ENCODE measurements at regions not wholly inside any gene's neighbourhood (a gene's known extent, or its start where the extent isn't known, plus 50 kb on each side); places are given as distances from the start of the nearest gene placed in this dataset.

DNA sequence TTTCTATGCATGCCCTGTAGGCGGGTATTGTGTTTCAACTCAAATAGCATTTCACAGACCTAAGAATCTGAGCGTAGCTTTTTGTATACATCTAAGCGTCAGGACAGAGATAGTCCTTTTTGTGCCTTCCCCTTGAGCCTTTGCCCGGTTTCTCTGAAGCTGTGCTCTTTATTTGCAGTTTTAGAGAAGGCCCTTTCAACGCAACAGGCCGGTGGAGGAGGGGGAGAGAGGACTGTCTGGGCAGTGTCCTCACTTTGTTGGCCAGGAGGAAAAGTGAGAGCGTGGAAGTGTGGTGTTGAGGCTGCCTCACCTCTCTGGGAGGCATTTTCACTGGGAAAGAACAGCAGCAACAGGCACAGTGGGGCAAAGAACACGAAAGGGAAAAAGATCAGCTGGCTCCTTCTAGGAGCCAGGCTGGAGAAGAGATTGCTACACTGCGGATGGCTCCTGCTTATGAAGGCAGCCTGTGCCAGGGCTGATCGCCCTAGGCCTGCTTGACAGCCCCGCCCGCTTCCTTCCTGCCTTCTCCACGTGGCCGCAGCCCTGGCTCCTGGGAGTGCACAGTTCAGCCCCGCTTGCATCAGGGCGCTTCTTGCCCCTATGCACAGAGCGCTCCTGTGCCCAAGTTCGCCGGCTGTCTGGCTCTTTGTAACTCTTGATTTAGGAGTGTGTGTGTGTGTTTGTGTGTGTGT, 195.6 kb upstream of the POU3F3 start:
- DNase-seq (ENCODE audit: low read depth in 4 of 4, low spot score in 2 of 4), result no peak

DNA sequence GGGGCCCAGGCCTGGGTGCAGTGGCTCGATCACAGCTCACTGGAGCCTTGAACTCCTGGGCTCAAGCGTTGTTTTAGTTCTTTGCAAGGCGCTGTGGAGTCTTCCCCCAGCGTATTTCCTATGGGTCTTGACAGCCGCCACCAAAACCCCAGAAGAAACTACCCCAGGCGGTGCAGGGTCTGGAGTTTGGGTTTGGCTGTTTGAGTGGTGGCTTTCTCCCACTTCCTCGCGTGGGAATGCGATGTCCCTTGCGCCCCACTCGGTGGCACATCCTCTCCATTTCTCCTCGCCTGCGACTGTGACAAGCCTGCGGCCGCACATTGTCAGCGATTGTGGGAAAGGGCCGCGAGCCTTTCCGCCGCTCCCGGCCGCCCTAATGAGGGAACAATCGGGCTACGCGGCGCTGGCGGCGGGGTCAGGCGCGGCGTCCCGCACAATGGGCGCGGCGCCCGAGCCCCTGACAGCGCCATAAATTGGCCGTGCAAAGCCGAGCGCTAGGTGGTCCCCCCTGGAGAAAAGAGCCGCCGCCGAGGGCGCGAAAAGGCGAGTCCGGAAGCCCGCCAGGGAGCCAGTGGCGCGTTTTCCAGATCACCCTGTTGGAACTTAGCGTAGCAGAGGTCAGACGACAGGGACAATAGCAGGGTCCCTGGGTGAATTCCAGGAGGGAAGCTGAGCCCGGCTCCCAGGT, 194.9 kb upstream of the POU3F3 start:
- no peak for DNase-seq (ENCODE audit: low read depth in 4 of 4, low spot score in 2 of 4)

DNA sequence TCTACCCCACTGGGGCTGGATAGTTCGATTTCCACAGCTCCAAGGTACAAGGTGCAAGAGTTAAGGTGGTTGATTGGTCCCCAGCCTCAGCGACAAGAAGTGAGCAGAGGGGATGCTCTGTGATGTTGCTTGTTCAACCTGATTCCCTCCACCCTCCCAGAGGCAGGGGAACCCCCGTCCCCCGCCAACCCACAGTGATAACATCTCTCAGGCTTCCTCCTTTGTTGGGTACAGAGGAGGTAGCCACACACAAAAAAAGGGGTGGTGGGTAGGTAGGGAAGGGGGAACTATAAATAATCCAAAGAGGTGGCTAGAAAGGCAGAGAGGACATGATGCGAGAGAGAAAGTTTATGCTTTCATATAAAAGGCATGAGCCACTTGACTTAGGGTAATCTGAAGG, 192.9 kb upstream of the POU3F3 start:
- no peak for DNase-seq (ENCODE audit: low read depth in 4 of 4, low spot score in 2 of 4)

DNA sequence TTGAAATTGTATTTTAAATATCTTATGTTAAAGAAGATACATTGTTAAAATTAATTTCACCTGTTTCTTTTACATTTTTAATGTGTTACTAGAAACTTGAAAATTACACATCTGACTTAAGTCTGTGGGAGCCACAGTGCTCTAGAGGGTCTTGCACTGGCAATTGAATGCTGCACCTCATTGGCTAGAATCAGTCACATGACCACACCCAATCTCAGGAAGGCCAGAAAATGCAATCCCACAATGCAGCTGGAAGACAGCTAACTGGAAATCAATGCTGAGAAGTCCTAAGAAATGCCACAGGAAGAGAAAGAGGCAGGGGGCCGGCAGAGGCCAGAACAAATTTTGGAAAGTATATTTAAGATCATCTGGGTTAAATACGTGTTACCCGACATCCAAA, 189.2 kb upstream of the POU3F3 start:
- DNase-seq (ENCODE audit: low read depth in 4 of 4, low spot score in 2 of 4), result no peak

DNA sequence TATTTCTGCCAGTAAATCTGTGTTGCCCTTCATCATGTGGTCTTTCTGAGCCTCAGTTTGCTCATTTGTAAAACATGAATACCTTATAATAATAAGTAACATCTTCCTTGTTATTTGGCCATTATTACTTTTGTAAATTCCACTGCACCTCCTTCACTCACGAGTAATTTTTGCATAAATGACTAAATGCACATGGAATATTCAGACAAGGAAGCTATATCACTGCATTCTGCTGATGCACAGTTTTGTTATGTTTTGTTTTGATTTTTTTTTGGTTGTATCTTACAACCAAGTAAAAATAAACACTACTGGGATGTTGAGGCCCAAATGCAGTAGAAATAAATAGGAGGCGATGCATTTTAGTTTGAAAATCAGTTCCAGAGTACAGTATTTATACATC, 185.3 kb upstream of the POU3F3 start:
- no peak for DNase-seq (ENCODE audit: low read depth in 4 of 4, low spot score in 2 of 4)

DNA sequence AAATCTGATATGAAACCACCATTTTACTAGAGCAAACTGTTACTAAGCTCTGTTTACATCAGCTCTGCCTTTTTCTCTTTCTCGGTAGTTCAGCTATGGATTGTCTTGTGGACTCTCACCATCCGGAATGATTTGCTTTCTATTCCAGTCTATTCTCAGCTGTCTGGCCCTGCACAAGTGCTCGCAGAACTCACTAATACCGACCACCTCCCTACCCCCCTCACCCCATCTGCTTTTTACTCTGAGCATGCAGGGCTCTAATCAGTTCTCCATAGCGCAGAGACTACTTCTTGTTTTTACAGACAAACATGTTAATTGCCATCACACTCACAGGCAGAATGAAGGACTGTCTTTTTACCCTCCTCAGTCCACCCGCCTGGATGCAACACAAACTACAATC, 180.7 kb upstream of the POU3F3 start:
- DNase-seq (ENCODE audit: low read depth in 4 of 4, low spot score in 2 of 4), result no peak

DNA sequence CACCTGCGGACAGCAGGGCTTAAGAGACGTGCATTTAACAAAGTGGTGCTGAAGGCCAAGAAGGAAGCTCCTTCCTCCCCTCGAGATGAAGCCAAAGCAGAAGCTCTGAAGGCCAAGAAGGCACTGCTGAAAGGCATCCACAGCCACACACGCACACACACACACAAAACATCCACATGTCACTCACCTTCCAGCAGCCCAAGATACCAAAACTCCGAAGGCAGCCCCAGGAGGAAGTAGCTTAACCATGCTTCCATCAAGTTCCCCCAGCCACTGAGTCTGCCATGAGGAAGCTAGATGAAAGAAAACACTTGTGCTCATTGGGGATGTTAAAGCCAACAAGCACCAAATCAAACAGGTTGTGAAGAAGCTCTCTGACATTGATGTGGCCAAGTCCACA, 175.7 kb upstream of the POU3F3 start:
- no peak for DNase-seq (ENCODE audit: low read depth in 4 of 4, low spot score in 2 of 4)

DNA sequence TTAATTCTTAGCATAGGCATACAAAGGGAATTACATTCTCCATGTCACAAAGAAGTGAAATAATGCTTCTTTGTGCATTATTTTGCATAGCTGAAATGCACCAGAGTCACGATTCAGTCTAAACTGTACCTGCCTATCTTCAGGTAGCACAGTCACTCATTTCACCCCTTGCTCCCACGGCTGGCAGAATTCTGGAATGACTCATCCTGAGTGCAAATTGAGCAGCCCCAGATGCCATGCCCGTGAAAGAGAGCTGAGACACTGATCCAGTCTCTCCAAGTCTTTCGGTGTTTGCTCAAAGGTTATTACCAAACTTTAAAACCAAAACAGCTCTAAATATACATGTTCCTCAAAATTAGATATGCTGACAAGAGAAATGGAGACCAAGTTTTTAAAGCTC, 168.3 kb upstream of the POU3F3 start:
- DNase-seq (ENCODE audit: low read depth in 4 of 4, low spot score in 2 of 4), result no peak

DNA sequence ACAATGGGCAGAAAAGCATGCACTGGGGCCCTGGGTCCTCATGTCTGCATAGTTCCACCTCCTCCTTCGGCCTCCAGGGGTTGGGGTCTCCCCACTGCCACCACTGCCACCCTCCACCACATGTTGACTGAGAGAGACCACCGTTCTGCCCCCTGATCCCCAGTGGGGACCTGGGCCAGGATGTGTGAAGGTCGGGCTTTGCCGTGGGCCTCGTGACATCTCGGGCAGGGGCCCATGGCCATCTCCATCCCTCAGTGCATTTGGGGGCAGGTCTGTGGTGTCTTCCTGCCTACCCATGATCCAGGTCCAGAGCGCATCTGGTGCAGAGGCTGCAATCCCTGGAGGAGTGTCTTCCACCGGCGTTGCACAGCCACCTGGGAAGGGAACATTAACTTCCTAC, 166.8 kb upstream of the POU3F3 start:
- no peak for DNase-seq (ENCODE audit: low read depth in 4 of 4, low spot score in 2 of 4)

DNA sequence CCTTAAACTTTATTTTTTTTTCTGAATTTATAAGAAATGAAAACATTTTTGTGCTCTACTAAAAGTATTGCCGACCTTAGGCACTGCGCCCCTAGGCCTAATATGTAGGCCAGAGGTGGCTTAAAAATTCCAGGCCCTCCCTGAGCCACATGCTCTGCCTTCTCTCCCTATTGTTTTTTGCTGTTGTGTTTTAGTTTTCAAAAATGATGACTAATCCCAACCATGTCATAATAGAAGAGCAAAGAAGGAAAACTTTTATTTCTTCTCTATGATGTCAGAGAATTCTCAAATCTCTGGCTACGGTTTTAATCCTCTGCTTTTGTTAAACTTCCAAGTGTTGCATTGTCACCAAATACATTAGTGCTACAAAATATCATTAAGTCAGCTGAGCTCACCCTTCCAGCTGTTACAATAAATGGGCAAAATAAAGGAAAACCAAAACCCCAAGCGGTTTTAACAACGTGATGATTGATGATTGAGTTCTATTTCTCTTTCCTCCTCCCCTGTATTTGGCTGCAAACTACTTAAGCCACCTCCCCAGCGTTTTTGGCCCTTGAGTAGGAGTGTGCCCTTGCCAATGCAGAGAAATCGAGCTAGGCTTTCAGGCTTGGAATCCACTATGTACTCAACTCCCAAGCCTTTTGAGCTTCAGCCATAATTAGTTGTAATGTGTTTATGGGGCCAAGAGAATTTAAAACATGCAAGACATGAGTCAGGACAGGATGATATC, 163.5 kb upstream of the POU3F3 start:
- DNase-seq (ENCODE audit: low read depth in 4 of 4, low spot score in 2 of 4), result no peak

DNA sequence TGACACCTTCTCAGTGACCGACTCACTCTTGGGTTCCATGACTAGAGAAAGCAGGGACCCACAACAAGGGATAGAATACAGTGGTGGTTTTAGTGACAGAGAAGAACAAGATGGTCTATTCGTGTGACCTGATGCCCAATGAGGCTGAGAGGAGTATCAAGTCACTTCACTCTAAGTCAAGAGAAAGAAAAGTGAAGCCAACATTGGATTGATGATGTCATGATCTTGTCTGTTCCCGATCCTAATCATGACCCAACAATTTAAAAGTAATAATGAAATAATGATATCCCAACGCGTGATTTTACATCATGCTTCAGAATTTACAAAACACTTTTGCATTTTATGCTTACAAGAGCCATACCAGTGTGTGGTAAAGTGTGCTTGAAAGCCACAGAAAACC, 155.6 kb upstream of the POU3F3 start:
- no peak for DNase-seq (ENCODE audit: low read depth in 4 of 4, low spot score in 2 of 4)

DNA sequence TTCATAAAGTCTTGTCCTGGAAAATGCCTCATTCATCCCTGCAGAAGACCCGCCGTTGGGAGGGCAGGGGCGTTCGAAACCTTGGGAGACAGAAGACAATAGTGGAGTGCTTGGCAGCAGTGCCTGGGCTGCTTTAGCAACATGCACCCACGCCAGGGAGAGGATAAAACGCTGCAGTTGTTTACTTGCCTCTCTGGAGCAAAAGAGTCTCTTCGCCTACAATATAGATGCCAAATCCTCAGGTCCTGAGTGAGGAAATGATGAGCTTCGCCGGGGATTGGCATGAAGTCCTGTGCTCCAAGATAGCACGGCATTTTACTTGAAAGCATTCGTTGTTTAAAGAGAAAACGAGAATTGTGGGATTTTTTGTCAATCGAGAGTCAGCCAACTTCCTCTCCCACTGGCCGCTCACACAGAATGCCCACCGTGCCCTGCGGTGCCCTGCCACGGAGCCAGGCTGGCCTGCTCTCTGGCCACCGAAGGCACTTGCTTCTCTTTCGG, 152.5 kb upstream of the POU3F3 start:
- DNase-seq (ENCODE audit: low read depth in 4 of 4, low spot score in 2 of 4), result no peak

DNA sequence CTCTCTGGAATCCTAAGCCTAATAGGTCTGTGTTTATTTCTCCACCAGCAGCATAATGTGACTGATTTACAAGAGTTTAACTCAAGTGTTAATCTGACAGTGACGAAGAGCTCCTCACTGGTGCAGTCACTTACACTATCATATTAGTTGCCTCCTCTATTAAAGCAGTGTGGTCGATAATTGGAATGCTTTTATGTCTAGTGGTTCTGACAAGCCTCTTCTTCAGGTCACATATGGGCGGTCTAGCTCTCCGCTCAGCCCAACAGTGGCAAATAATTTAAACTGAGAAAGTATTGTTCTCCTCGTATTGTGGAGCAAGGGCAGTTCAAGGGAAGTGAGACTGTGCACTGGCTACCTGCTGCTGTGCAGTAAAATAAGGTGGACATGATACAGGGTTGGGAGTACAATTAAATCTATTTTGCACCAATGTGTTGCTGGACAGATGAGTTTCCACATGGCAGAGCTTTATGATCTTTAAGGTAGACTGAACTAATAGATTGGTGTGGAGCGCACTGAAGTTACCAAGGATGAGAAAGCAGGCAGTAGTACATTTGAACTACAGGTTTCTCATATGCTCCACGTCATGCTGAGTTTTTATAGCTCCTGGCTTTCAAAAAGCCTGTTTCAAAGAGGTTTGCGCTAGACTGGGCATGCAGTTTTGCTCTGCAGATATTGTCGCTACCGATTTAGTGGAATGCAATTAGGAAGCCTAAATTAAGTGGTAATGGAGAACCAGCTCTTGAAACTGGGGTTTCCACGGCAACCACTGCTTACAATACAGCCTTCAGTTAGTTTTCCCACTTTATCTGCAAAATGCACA, 151.7 kb upstream of the POU3F3 start:
- peak; percentile 30 to 56 (median 44) for DNase-seq (ENCODE audit: low read depth in 4 of 4, low spot score in 2 of 4)

DNA sequence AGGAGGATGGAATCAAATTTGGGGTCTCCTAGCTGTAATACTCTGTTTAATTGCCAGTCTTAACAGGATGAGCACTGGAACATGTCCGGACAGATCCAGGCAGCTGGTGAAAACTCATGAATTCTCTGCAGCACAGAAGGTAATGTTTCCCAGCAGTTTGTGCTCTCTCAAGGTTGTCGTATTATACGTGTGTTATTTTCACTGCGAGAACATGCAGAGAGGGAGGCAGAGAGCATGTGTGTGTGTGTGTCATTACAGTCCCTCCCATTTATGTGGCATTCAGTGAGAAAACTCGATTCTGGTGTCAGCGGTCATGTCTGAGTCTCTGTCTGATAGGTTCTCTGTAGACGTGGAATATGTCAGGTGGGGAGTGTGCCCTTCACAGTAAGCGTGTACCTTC, 150.2 kb upstream of the POU3F3 start:
- DNase-seq (ENCODE audit: low read depth in 4 of 4, low spot score in 2 of 4), result no peak

DNA sequence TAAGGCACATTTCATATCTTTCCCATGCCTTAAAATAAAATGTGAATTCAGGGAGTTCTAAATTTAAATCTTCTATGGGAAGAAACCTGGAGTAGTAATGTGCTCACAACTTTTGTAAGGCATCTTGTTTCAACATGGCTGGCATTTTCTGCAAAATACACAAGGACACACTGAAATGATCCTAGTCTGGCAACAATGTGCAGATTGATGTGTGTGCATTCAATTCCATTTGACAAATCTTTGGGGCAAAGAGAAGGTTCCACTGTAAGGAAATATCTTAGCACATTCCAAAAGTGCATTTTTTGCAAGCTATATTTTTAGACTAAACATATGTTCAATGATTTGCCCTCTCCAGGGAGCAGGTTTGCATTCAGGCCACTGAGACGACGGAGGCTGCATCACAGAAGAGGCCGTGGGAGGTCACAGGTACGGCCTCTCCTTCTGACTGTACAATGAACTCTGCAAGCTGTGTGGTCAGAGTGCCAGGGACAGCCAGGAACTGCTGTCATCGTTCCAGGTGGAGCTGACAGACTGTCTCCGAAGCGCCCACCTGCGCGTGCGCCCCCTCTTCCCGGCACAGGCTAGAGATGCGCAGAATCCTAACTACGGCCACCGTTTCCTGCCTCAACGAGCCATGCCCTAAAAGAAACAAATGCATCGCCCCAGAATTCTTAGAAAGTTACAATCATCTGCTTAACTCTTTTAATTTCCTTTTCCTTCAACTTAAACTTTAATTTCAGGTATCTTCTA, 149.2 kb upstream of the POU3F3 start:
- DNase-seq (ENCODE audit: low read depth in 4 of 4, low spot score in 2 of 4), result no peak

DNA sequence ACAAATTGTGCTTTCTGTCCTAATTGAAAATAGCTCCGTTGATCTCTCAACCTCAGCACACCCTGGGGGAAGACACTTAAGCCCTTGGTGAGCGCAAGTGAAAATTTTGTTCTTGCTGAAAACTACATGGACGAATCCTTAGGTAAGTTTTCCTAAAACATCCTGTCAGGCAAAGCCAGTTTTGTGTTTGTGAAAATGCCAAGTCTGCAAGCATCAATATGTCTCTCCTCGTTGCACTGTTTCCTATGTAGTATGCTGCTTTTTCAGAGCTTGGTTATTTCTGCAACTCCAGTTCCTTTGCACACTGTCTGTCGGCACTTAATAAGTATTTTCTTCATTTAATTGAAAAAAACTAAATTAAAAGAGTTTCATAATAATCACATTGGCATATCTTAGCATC, 146.9 kb upstream of the POU3F3 start:
- DNase-seq (ENCODE audit: low read depth in 4 of 4, low spot score in 2 of 4), result no peak

DNA sequence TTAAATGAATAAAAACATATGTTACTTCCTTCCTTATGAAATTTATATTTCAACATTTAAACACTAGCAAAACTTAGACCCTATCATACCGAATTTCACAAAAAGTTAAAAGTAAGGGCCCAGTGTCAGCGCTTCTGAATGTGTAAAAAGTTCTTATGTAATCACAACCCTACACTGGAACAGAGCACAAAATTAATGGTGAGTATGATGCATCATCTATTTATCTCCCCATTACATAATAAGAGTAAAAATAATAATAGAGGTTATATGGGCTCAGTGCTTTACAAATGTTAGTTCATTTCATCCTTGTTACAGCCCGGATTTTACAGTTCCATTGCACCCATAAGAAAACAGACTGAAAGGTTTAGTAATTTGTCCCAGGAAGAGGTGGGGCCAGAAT, 144.9 kb upstream of the POU3F3 start:
- no peak for DNase-seq (ENCODE audit: low read depth in 4 of 4, low spot score in 2 of 4)

DNA sequence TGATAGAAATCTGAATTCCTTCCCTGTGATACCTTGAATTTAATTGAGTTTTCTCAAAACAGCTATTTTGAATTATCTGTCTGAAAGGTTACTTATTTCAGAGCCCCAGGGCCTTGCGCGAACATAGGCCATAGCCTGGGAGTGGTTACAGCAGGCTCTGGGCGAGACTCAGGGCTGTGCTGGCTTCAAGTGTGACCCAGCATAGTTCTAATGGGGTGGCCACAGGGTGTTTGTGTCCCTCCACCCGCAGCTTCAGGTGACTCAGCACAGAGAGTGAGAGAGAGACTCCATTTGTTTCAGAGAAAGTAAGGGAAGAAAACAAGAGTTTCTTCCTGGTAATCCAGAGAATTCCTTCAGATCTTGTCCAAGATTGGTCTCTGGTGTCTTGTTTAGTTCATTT, 137.9 kb upstream of the POU3F3 start:
- no peak for DNase-seq (ENCODE audit: low read depth in 4 of 4, low spot score in 2 of 4)

DNA sequence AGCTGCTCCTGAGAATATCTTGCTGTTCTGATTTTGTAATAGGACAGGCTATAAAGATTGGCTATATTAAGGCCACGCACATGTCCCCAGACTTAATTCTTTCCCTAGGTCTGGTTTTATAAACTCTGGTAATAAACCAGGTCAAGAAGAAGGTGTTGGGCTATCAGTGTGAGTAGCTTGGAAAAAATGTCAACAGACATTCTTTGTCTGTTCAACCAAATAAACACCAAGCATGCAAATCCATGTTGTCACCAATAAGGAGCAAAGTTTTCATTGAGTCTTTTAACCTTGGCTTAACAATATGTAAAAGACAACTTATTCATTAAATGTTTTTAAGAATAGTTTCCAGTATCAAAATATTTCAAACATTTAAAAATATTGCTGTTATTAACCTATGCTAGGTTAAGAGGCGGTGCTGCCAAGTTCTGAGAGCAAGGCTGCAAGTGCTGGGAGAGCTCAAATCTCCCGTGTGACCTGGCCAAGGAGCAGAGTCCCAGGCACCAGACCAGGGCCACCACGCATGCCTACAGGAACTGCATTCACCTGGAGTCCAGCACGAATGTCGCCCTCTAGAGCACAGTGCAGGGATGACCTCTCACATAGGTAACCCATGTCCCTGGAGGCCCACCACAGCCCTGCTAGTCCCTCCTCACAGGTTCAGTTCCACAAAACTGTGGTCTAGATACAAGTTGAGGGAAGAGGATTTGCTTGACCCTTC, 120.5 kb upstream of the POU3F3 start:
- no peak for DNase-seq (ENCODE audit: low read depth in 4 of 4, low spot score in 2 of 4)
